Small intestine (tissue), 7 donors: ENCODE measurements at regions not wholly inside any gene's neighbourhood (a gene's known extent, or its start where the extent isn't known, plus 50 kb on each side); places are given as distances from the start of the nearest gene placed in this dataset.

Experiments
- DNase-seq, 2 donors: peaks; one replicate each; pipeline versions ENCODE4 v3.0.0 to v3.0.0-alpha.2; 2013
- FAIRE-seq: peaks from 2 replicates; lab custom pipeline; 2012; peaks lifted over from hg19 to GRCh38; lab: Jason Lieb, UNC
- H3K27ac ChIP-seq, 3 donors: one replicate each; pipeline ENCODE4 v1.5.1; 2013; ENCODE audit warnings: low read length in 2 of 3, mild to moderate bottlenecking in 2 of 3, control low read depth in 1 of 3, inconsistent platforms in 1 of 3, low read depth in 1 of 3, moderate library complexity in 1 of 3
- H3K27me3 ChIP-seq, 3 donors: one replicate each; pipeline ENCODE4 v1.6.1; 2013; ENCODE audit warnings: low read length in 3 of 3, inconsistent platforms in 1 of 3; ENCODE audit not compliant: control insufficient read depth in 3 of 3, insufficient read depth in 3 of 3
- H3K36me3 ChIP-seq, 3 donors: one replicate each; pipeline ENCODE4 v1.6.1; 2013; ENCODE audit warnings: low read length in 3 of 3, inconsistent platforms in 1 of 3, low read depth in 1 of 3, mild to moderate bottlenecking in 1 of 3, moderate library complexity in 1 of 3; ENCODE audit not compliant: control insufficient read depth in 3 of 3, insufficient read depth in 2 of 3
- H3K4me1 ChIP-seq, 3 donors: one replicate each; pipeline ENCODE4 v1.6.1; 2013; ENCODE audit warnings: low read length in 2 of 3, inconsistent platforms in 1 of 3, low read depth in 1 of 3, mild to moderate bottlenecking in 1 of 3, moderate library complexity in 1 of 3; ENCODE audit not compliant: control insufficient read depth in 3 of 3, insufficient read depth in 2 of 3
- H3K4me3 ChIP-seq, 3 donors: one replicate each; pipeline ENCODE4 v1.5.1; 2013; ENCODE audit warnings: low read length in 3 of 3, control low read depth in 1 of 3, inconsistent platforms in 1 of 3, low read depth in 1 of 3, mild to moderate bottlenecking in 1 of 3, moderate library complexity in 1 of 3
- H3K9me3 ChIP-seq, 2 donors: one replicate each; pipeline ENCODE4 v1.6.1; 2013; ENCODE audit warnings: low read depth in 1 of 2, low read length in 1 of 2; ENCODE audit not compliant: control insufficient read depth in 2 of 2, insufficient read depth in 1 of 2
- WGBS, 3 donors: extraction: QIAGEN DNeasy Blood & Tissue Kit; methylation state at CpG; one replicate each; pipeline ENCODE4 v1.1.7; 2013; 5-methylcytosine and 5-hydroxymethylcytosine counted together
- donor health status: healthy with polysubstance abuse.
- donor health status: control.
- donor health status: control.
- donor health status: Bipolar disorder and iron deficiency.
- donor health status: healthy.

GRCh38 chr6:134706153-134706552 lies 243.7 kb downstream of the ALDH8A1 start:
- no peak overlapping the region for H3K27ac ChIP-seq
- FAIRE-seq (no peak), DNase-seq (no peak)
- 76 to 87% (median 80%) methylated on average over 3 of the region's 3 CpGs for WGBS, 3 donors
- H3K36me3 ChIP-seq: no peaks in the 10 kb centered on the region
- H3K9me3 ChIP-seq: no peaks in the 10 kb centered on the region
- H3K27me3 ChIP-seq: peaks cover 0 to 2% (median 0%) of the 10 kb centered on the region in 3 donors
- peaks cover 0 to 11% (median 4%) of the 10 kb centered on the region in 3 donors for H3K4me1 ChIP-seq
- H3K4me3 ChIP-seq: no peak overlapping the region

DNA sequence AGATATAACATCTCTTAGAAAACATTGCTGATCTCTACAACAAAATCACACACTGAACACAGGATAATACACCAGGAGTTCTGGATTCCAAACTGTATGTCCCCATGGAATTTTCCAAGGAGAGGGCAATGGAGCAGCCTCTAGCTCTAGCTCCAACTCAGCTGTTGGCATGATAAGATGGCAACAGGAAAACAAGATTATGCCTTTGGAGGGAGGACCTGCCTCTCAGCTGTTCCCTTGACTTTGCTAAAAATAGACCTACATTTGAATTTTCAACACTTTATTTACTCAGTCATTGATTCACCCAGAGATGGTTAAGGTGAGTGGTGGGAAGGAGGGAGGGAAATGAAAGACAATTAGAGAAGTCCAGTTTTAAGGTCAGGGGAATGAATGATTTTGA lies 246.7 kb downstream of the ALDH8A1 start:
- H3K9me3 ChIP-seq: no peaks in the 10 kb centered on the region
- H3K27me3 ChIP-seq: peaks cover 0 to 2% (median 0%) of the 10 kb centered on the region in 3 donors
- peaks cover 0 to 11% (median 4%) of the 10 kb centered on the region in 3 donors for H3K4me1 ChIP-seq
- FAIRE-seq (no peak), DNase-seq (no peak)
- H3K4me3 ChIP-seq: no peak overlapping the region
- no peak overlapping the region for H3K27ac ChIP-seq
- H3K36me3 ChIP-seq: no peaks in the 10 kb centered on the region

DNA sequence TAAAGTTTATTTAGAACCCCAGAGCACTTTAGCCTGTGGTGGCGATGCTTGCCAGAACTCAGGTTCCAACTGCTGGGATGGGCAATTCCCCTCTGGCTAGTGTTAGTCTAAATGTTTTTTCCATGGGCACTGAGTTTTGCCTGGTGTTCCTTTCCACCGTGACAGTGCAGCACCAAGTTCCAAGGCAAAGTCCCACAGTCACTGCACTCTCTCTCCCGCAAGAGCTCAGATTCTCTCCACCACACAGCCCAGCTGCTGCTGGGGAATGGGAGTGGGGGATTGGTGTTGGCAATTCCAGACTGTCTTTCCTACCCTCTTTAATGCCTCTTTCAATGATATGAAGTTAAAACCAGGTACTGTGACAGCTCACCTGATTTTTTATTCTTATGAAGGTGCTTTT lies 247.6 kb downstream of the ALDH8A1 start:
- Histone ChIP-seq H3K9me3 (no peaks in the 10 kb centered on the region), H3K27me3 (peaks cover 0 to 2% (median 0%) of the 10 kb centered on the region in 3 donors), H3K4me3 (no peak overlapping the region), H3K4me1 (peaks cover 0 to 4% (median 2%) of the 10 kb centered on the region in 3 donors), H3K27ac (no peak overlapping the region), H3K36me3 (no peaks in the 10 kb centered on the region)
- FAIRE-seq (no peak), DNase-seq (no peak)
- WGBS, 3 donors: 87 to 92% (median 91%) methylated on average over 3 of the region's 3 CpGs

DNA sequence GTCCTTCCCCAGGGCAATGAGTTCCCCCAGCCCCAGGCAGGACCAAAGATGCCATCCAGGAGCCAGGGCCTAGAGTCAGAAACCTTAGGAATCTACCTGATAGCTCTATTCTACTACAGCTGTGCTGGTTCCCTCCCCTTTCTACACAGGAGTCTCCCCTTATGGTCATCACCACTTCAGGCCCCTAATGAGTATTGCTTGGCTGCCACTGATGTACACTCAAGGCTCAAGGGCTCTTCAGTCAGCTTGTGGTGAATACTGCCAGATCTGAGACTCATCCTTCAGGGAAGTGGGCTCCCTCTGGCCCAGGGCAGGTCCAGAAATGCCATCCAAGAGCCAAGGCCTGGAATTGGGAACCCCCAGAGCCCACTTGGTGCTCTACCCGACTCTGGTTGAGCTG lies 248.6 kb downstream of the ALDH8A1 start:
- Histone ChIP-seq H3K36me3 (no peaks in the 10 kb centered on the region), H3K9me3 (no peaks in the 10 kb centered on the region), H3K4me1 (no peaks in the 10 kb centered on the region), H3K27me3 (peaks cover 0 to 2% (median 0%) of the 10 kb centered on the region in 3 donors), H3K4me3 (no peak overlapping the region), H3K27ac (no peak overlapping the region)
- WGBS, 3 donors: 89 to 100% (median 91%) methylated on average over 1 of the region's 1 CpG
- DNase-seq: no peak
- no peak for FAIRE-seq

DNA sequence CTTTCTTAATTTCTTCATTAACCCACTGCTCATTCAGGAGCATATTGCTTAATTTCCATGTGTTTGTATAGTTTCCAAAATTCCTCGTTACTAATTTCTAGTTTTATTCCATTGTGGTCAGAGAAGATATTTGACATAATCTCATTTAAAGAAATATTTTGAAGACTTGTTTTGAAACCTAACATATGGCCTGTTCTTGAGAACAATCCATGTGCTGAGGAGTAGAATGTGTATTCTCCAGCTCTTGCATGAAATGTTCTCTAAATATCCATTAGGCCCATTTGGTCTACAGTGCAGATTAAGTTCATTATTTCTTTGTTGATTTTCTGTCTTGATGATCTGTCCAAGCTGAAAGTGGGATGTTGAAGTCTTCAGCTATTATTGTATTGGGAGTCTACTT lies 251.7 kb downstream of the ALDH8A1 start:
- DNase-seq (no peak), FAIRE-seq (no peak)
- no peaks in the 10 kb centered on the region for H3K4me1 ChIP-seq
- H3K4me3 ChIP-seq: no peak overlapping the region
- WGBS, 3 donors: 70 to 89% (median 89%) methylated on average over 1 of the region's 1 CpG
- H3K36me3 ChIP-seq: no peaks in the 10 kb centered on the region
- no peaks in the 10 kb centered on the region for H3K9me3 ChIP-seq
- H3K27ac ChIP-seq: no peak overlapping the region
- no peaks in the 10 kb centered on the region for H3K27me3 ChIP-seq

DNA sequence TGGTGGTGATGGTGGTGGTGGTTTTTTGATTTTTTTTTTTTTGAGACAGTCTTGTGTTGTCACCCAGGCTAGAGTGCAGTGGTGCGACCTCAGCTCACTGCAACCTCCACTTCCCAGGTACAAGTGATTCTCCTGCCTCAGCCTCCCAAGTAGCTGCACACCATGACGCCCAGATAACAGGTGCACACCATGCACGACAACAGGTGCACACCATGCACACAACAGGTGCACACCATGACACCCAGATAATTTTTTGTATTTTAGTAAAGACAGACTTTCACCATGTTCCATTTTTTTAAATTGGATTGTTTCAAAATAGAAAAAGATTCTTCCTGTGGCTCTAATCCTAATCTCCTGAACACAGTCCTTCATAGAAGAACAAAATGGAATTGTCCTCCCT lies 257.9 kb downstream of the ALDH8A1 start:
- no peak for DNase-seq
- no peak overlapping the region for H3K4me3 ChIP-seq
- no peaks in the 10 kb centered on the region for H3K9me3 ChIP-seq
- no peaks in the 10 kb centered on the region for H3K27me3 ChIP-seq
- FAIRE-seq: no peak
- no peaks in the 10 kb centered on the region for H3K36me3 ChIP-seq
- WGBS, 3 donors: 85 to 90% (median 86%) methylated on average over 3 of the region's 3 CpGs
- H3K4me1 ChIP-seq: no peaks in the 10 kb centered on the region
- H3K27ac ChIP-seq: no peak overlapping the region

- H3K36me3 ChIP-seq: no peaks in the 10 kb centered on the region
- no peaks in the 10 kb centered on the region for H3K4me1 ChIP-seq
- H3K9me3 ChIP-seq: no peaks in the 10 kb centered on the region
- no peak overlapping the region for H3K27ac ChIP-seq
- no peak for FAIRE-seq
- DNase-seq: no peak
- H3K4me3 ChIP-seq: no peak overlapping the region
- WGBS, 3 donors: 68 to 76% (median 70%) methylated on average over 2 of the region's 2 CpGs
- H3K27me3 ChIP-seq: no peaks in the 10 kb centered on the region
Observed at GRCh38 chr6:134691180-134691579, 258.7 kb downstream of the ALDH8A1 start.

GRCh38 chr6:134690048-134690447 lies 259.9 kb downstream of the ALDH8A1 start:
- Histone ChIP-seq H3K4me3 (no peak overlapping the region), H3K9me3 (no peaks in the 10 kb centered on the region), H3K27ac (no peak overlapping the region), H3K36me3 (no peaks in the 10 kb centered on the region), H3K27me3 (no peaks in the 10 kb centered on the region), H3K4me1 (no peaks in the 10 kb centered on the region)
- DNase-seq (no peak), FAIRE-seq (no peak)
- 90 to 95% (median 93%) methylated on average over 3 of the region's 3 CpGs for WGBS, 3 donors

- no peaks in the 10 kb centered on the region for H3K4me1 ChIP-seq
- H3K27ac ChIP-seq: no peak overlapping the region
- DNase-seq (no peak), FAIRE-seq (no peak)
- no peak overlapping the region for H3K4me3 ChIP-seq
- no peaks in the 10 kb centered on the region for H3K36me3 ChIP-seq
- 81 to 91% (median 89%) methylated on average over 4 of the region's 4 CpGs for WGBS, 3 donors
- H3K9me3 ChIP-seq: no peaks in the 10 kb centered on the region
- no peaks in the 10 kb centered on the region for H3K27me3 ChIP-seq
Observed at GRCh38 chr6:134689641-134690040, 260.3 kb downstream of the ALDH8A1 start.
